Naive B cell (primary cell): ENCODE measurements at regions not wholly inside any gene's neighbourhood (a gene's known extent, or its start where the extent isn't known, plus 50 kb on each side); places are given as distances from the start of the nearest gene placed in this dataset.

Experiments used
- ATAC-seq, 2 donors: fragments of 150-1000 bp; cut with Tn5 transposase; 2 replicates each; pipeline ENCODE4 v1.10.0; 2021; ENCODE audit warnings: low read depth in 2 of 2, mild to moderate bottlenecking in 2 of 2, moderate library complexity in 2 of 2
- DNase-seq: peaks from one replicate; pipeline ENCODE4 v3.0.0; 2022
- H3K27ac Mint-ChIP-seq, 6 donors: one replicate each; pipeline ENCODE4 v1.8.0; 2020 to 2022; ENCODE audit warnings: mild to moderate bottlenecking in 6 of 6, mixed read lengths in 6 of 6, moderate library complexity in 5 of 6, inconsistent platforms in 2 of 6
- H3K27me3 Mint-ChIP-seq, 3 donors: one replicate each; pipeline ENCODE4 v1.8.0; 2021 to 2022; ENCODE audit warnings: mixed read lengths in 3 of 3, mild to moderate bottlenecking in 1 of 3
- H3K36me3 Mint-ChIP-seq, 2 donors: one replicate each; pipeline ENCODE4 v1.8.0; 2020 to 2022; ENCODE audit warnings: mixed read lengths in 2 of 2, inconsistent platforms in 1 of 2, mild to moderate bottlenecking in 1 of 2
- H3K4me1 Mint-ChIP-seq, 3 donors: one replicate each; pipeline ENCODE4 v1.8.0; 2020 to 2022; ENCODE audit warnings: mixed read lengths in 3 of 3, inconsistent platforms in 1 of 3, mild to moderate bottlenecking in 1 of 3, moderate library complexity in 1 of 3
- H3K4me3 Mint-ChIP-seq, 8 donors: one replicate each; pipeline ENCODE4 v1.8.0; 2020 to 2022; ENCODE audit warnings: mild to moderate bottlenecking in 8 of 8, mixed read lengths in 8 of 8, moderate library complexity in 8 of 8, inconsistent platforms in 2 of 8
- H3K9me3 Mint-ChIP-seq, 7 donors: one replicate each; pipeline ENCODE4 v1.8.0; 2020 to 2022; ENCODE audit warnings: mixed read lengths in 7 of 7, mild to moderate bottlenecking in 5 of 7, inconsistent platforms in 2 of 7, moderate library complexity in 1 of 7

GRCh38 chr3:59320080-59320479 lies 270.3 kb upstream of the CFAP20DC start:
- ATAC-seq: no peak
- Mint-ChIP-seq H3K4me3 (no peak overlapping the region), H3K27me3 (no peaks in the 10 kb centered on the region), H3K36me3 (no peaks in the 10 kb centered on the region), H3K9me3 (no peaks in the 10 kb centered on the region), H3K4me1 (no peaks in the 10 kb centered on the region), H3K27ac (no peak overlapping the region)
- no peak for DNase-seq

- Mint-ChIP-seq H3K4me1 (no peaks in the 10 kb centered on the region), H3K9me3 (no peaks in the 10 kb centered on the region), H3K4me3 (no peak overlapping the region), H3K27ac (no peak overlapping the region), H3K27me3 (no peaks in the 10 kb centered on the region), H3K36me3 (no peaks in the 10 kb centered on the region)
- DNase-seq (no peak), ATAC-seq (no peak)
Observed at GRCh38 chr3:59319442-59319841, 269.6 kb upstream of the CFAP20DC start.

GRCh38 chr3:59318881-59319280 lies 269.1 kb upstream of the CFAP20DC start:
- DNase-seq (no peak), ATAC-seq (no peak)
- Mint-ChIP-seq H3K27ac (no peak overlapping the region), H3K9me3 (no peaks in the 10 kb centered on the region), H3K4me3 (no peak overlapping the region), H3K36me3 (no peaks in the 10 kb centered on the region), H3K27me3 (no peaks in the 10 kb centered on the region), H3K4me1 (no peaks in the 10 kb centered on the region)

GRCh38 chr3:59317386-59317785 lies 267.6 kb upstream of the CFAP20DC start:
- Mint-ChIP-seq H3K9me3 (no peaks in the 10 kb centered on the region), H3K27ac (no peak overlapping the region), H3K36me3 (no peaks in the 10 kb centered on the region), H3K27me3 (no peaks in the 10 kb centered on the region), H3K4me3 (no peak overlapping the region), H3K4me1 (peaks cover 0 to 2% (median 0%) of the 10 kb centered on the region in 3 donors)
- DNase-seq (no peak), ATAC-seq (no peak)

DNA sequence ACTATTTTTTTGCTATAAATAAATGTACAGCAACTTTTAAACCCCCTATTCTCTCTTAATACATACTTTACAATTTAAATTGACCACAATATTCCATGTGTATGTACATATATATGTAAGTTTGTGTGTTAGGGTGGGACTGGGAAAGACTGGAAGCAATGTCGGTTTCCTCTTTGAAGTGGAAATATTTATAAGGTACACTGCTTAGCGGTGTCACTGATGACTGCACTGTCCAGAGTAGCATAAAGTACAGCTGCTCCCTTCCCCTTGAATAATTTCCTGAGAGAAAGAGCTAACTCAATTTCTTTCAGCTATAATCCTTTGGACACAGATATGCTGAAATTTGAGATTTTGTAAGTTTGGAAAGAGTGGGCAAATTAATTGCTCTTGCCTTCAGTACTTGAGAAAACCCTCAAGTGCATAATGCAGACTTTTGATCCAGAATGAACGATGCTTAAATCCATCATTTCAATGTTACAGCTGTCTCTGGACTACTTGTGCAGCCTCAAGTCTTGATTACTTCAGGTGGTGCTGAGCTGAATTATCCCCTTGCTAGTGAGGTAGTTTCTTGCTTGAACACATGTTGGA lies 267.0 kb upstream of the CFAP20DC start:
- H3K4me1 Mint-ChIP-seq: peaks cover 0 to 2% (median 0%) of the 10 kb centered on the region in 3 donors
- H3K9me3 Mint-ChIP-seq: no peaks in the 10 kb centered on the region
- no peaks in the 10 kb centered on the region for H3K36me3 Mint-ChIP-seq
- no peaks in the 10 kb centered on the region for H3K27me3 Mint-ChIP-seq
- no peak for DNase-seq
- ATAC-seq: no peak
- H3K27ac Mint-ChIP-seq: no peak overlapping the region
- H3K4me3 Mint-ChIP-seq: no peak overlapping the region

DNA sequence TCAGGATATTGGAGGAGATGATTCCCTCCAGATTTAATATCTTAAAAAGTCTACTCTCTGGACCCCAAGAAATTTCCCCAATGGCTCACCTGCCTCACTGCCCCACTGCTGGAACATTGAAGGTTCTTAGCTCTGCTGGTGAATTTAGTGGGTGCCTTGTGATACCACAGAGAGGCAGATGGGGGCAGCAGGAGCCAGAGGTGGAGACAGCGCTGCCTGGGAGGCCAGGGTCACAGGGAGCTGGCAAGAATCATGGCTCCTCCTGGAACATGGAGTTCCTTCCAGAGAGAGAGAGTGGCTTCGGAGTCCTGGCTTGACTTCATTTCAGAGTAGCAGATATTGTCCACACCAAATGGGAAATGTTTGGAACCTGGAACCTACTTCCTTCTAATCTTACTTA lies 263.5 kb upstream of the CFAP20DC start:
- H3K4me1 Mint-ChIP-seq: peaks cover 0 to 2% (median 0%) of the 10 kb centered on the region in 3 donors
- DNase-seq (no peak), ATAC-seq (no peak)
- no peaks in the 10 kb centered on the region for H3K9me3 Mint-ChIP-seq
- no peaks in the 10 kb centered on the region for H3K27me3 Mint-ChIP-seq
- no peak overlapping the region for H3K4me3 Mint-ChIP-seq
- H3K27ac Mint-ChIP-seq: no peak overlapping the region
- H3K36me3 Mint-ChIP-seq: no peaks in the 10 kb centered on the region

DNA sequence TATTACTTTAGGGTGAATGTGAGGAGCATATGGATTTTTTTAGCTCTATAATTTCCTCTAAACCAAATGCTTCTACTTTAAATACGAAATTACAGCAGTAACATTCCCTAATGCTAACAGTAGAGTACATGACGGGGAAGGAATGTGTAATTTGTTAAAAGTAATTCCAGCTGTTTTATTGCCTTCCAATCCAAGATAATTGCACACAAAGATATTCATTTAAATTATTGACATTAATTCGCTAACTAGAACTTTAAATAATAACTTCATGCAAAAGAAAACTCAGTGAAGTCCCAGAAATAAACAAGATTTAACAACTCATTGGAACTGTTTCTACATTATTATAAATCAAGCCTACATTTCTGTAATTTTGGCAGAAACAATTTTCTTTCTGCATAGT lies 261.4 kb upstream of the CFAP20DC start:
- no peak overlapping the region for H3K4me3 Mint-ChIP-seq
- DNase-seq: no peak
- no peak overlapping the region for H3K27ac Mint-ChIP-seq
- no peaks in the 10 kb centered on the region for H3K36me3 Mint-ChIP-seq
- H3K4me1 Mint-ChIP-seq: peaks cover 0 to 2% (median 0%) of the 10 kb centered on the region in 3 donors
- no peak for ATAC-seq
- no peaks in the 10 kb centered on the region for H3K27me3 Mint-ChIP-seq
- no peaks in the 10 kb centered on the region for H3K9me3 Mint-ChIP-seq

DNA sequence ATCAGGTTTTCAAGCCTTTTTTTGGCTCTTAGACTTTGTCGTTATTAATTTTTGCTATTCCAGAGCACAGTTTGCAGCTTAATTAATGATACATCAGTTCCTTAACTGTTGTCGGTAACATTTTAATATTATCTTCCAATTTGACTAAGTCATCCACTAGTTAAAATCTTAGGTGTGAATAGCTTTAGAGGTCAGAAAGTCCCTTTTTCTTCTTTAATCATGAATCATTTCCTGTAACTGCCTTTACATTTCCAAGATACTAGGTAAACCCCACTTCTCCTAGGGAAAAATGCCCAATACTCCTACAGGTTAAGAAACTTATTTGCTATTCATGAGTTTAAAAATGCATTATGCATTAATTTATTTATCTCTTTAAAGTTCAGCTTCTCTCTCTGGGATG lies 260.9 kb upstream of the CFAP20DC start:
- H3K4me3 Mint-ChIP-seq: no peak overlapping the region

GRCh38 chr3:59308684-59309083 lies 258.9 kb upstream of the CFAP20DC start:
- Mint-ChIP-seq H3K36me3 (no peaks in the 10 kb centered on the region), H3K27me3 (no peaks in the 10 kb centered on the region), H3K27ac (no peak overlapping the region), H3K4me1 (peaks cover 0 to 2% (median 0%) of the 10 kb centered on the region in 3 donors), H3K4me3 (no peak overlapping the region), H3K9me3 (no peaks in the 10 kb centered on the region)
- ATAC-seq (no peak), DNase-seq (no peak)

More for the DNA sequence above, 260.9 kb upstream of the CFAP20DC start:
- Mint-ChIP-seq H3K36me3 (no peaks in the 10 kb centered on the region), H3K27ac (no peak overlapping the region), H3K9me3 (no peaks in the 10 kb centered on the region), H3K4me1 (peaks cover 0 to 2% (median 0%) of the 10 kb centered on the region in 3 donors), H3K27me3 (no peaks in the 10 kb centered on the region)
- DNase-seq: no peak
- ATAC-seq: no peak

GRCh38 chr3:59308001-59308400 lies 258.2 kb upstream of the CFAP20DC start:
- DNase-seq (no peak), ATAC-seq (no peak)
- no peaks in the 10 kb centered on the region for H3K9me3 Mint-ChIP-seq
- H3K27me3 Mint-ChIP-seq: no peaks in the 10 kb centered on the region
- no peaks in the 10 kb centered on the region for H3K36me3 Mint-ChIP-seq
- H3K4me1 Mint-ChIP-seq: no peaks in the 10 kb centered on the region
- no peak overlapping the region for H3K27ac Mint-ChIP-seq
- H3K4me3 Mint-ChIP-seq: no peak overlapping the region

DNA sequence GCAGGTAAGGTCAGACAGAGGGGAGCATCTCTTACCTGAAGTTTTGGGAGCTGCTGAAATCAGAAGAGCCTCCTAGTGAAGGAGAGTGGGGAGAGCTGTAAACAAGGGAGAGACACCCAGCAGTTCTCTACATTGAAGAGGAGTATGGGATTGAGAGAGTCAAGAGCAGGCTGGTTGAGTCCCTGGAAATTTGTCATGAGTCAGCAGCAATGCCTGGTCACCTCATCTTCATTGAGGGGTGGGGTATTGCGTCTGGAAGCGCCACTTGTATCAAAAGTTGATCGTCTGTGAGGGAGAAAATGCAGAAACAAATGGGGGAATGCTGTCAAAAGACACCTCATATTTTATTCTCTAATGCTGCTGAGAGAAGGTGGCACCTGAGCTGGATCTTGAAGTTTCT lies 256.6 kb upstream of the CFAP20DC start:
- Mint-ChIP-seq H3K4me3 (no peak overlapping the region), H3K36me3 (no peaks in the 10 kb centered on the region), H3K27ac (no peak overlapping the region), H3K27me3 (no peaks in the 10 kb centered on the region), H3K9me3 (no peaks in the 10 kb centered on the region), H3K4me1 (peaks cover 0 to 6% (median 0%) of the 10 kb centered on the region in 3 donors)
- ATAC-seq (no peak), DNase-seq (no peak)

GRCh38 chr3:59304296-59304695 lies 254.5 kb upstream of the CFAP20DC start:
- no peak overlapping the region for H3K4me3 Mint-ChIP-seq
- H3K36me3 Mint-ChIP-seq: no peaks in the 10 kb centered on the region
- ATAC-seq (no peak), DNase-seq (no peak)
- peaks cover 0 to 4% (median 0%) of the 10 kb centered on the region in 7 donors for H3K9me3 Mint-ChIP-seq
- no peak overlapping the region for H3K27ac Mint-ChIP-seq
- H3K27me3 Mint-ChIP-seq: no peaks in the 10 kb centered on the region
- peaks cover 7 to 17% (median 8%) of the 10 kb centered on the region in 3 donors for H3K4me1 Mint-ChIP-seq

GRCh38 chr3:59303452-59303851 lies 253.6 kb upstream of the CFAP20DC start:
- no peak for ATAC-seq
- Mint-ChIP-seq H3K4me1 (peaks cover 7 to 17% (median 8%) of the 10 kb centered on the region in 3 donors), H3K27ac (no peak overlapping the region), H3K4me3 (no peak overlapping the region), H3K36me3 (no peaks in the 10 kb centered on the region), H3K27me3 (no peaks in the 10 kb centered on the region), H3K9me3 (peaks cover 0 to 4% (median 0%) of the 10 kb centered on the region in 7 donors)
- no peak for DNase-seq

DNA sequence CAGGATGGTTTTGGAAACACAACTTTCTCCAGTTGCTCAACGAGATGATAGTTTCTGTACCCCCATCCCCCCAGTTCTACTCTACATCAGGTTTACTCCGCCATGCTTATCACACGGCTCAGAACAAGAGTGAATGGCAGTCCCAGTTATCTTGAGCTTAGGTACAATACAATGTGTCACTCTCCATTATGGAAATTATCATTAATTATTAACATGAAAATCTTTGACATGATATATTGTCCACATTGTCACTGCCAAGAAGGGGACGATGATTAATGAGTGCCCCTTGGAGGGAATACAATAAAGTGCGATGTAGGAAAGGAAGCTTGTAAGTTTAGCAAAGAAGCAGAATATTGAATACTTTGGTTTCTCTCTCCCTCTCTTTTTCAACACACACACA lies 252.6 kb upstream of the CFAP20DC start:
- Mint-ChIP-seq H3K27me3 (no peaks in the 10 kb centered on the region), H3K4me1 (peaks cover 7 to 17% (median 8%) of the 10 kb centered on the region in 3 donors), H3K9me3 (peaks cover 0 to 4% (median 0%) of the 10 kb centered on the region in 7 donors)

DNA sequence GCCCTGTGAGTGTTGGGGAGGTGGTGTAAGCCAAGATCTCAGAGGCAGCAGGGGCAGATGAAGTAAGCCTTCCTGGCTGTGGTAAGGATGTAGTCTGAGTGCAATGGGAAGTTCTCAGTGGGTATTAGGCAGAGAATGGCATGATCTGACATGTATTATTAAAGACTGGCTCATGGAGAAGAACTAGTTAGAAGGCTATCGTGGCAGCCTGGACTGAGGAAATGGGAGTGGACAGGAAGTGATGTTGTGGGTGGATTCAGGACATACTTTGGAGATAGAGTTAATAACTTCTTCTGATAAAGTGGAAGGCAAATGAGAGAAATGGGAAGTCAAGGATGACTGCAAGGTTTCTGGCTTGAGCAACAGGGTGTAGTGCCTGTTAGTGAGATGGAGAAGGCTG lies 250.9 kb upstream of the CFAP20DC start:
- peak overlapping the region in 2 of 8 donors; percentile 0 to 27 for H3K4me3 Mint-ChIP-seq
- no peaks in the 10 kb centered on the region for H3K27me3 Mint-ChIP-seq
- peak overlapping the region in 3 of 6 donors; percentile 3 to 45 (median 15) for H3K27ac Mint-ChIP-seq
- H3K4me1 Mint-ChIP-seq: peaks cover 7 to 17% (median 8%) of the 10 kb centered on the region in 3 donors
- DNase-seq (no peak), ATAC-seq (no peak)
- peaks cover 3 to 14% (median 5%) of the 10 kb centered on the region in 7 donors for H3K9me3 Mint-ChIP-seq
- no peaks in the 10 kb centered on the region for H3K36me3 Mint-ChIP-seq

More for the DNA sequence above, 252.6 kb upstream of the CFAP20DC start:
- Mint-ChIP-seq H3K36me3 (no peaks in the 10 kb centered on the region), H3K4me3 (no peak overlapping the region), H3K27ac (no peak overlapping the region)
- DNase-seq (no peak), ATAC-seq (no peak)
